Lower leg skin (tissue), 3 donors: ENCODE measurements at regions not wholly inside any gene's neighbourhood (a gene's known extent, or its start where the extent isn't known, plus 50 kb on each side); places are given as distances from the start of the nearest gene placed in this dataset.
"Not testable (repeated sequence)": the region's sequence is repeated elsewhere in the genome, so short reads cannot be mapped to it uniquely, and the experiment has no call there.

ENCODE experiments used
- POLR2A ChIP-seq, 2 donors: fragments of 450-650 bp; IDR thresholded peaks; one replicate each; pipeline ENCODE4 v1.6.1; 2016 to 2017; ENCODE audit warnings: antibody characterized with exemption in 2 of 2, mild to moderate bottlenecking in 1 of 2, moderate library complexity in 1 of 2
- TF ChIP-seq, protein P1 (sequence below), 3 donors: fragments of 450-650 bp; IDR thresholded peaks; one replicate each; pipeline ENCODE4 v1.5.1; 2016; ENCODE audit warnings: antibody characterized with exemption in 3 of 3, mild to moderate bottlenecking in 3 of 3, moderate library complexity in 2 of 3

DNA sequence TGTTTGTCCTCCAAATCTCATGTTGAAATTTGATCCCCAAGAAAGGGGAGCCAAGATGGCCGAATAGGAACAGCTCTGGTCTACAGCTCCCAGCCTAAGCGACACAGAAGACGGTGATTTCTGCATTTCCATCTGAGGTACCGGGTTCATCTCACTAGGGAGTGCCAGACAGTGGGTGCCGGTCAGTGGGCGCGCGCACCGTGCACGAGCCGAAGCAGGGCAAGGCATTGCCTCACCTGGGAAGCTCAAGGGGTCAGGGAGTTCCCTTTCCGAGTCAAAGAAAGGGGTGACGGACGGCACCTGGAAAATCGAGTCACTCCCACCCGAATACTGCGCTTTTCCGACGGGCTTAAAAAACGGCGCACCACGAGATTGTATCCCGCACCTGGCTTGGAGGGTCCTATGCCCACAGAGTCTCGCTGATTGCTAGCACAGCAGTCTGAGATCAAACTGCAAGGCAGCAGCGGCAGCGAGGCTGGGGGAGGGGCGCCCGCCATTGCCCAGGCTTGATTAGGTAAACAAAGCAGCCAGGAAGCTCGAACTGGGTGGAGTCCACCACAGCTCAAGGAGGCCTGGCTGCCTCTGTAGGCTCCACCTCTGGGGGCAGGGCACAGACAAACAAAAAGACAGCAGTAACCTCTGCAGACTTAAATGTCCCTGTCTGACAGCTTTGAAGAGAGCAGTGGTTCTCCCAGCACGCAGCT lies 493.6 kb downstream of the KLF12 start:
- TF ChIP-seq POLR2A (IDR thresholded peaks at IDR 0.05), result not testable (repeated sequence)
- TF ChIP-seq, protein P1, sequence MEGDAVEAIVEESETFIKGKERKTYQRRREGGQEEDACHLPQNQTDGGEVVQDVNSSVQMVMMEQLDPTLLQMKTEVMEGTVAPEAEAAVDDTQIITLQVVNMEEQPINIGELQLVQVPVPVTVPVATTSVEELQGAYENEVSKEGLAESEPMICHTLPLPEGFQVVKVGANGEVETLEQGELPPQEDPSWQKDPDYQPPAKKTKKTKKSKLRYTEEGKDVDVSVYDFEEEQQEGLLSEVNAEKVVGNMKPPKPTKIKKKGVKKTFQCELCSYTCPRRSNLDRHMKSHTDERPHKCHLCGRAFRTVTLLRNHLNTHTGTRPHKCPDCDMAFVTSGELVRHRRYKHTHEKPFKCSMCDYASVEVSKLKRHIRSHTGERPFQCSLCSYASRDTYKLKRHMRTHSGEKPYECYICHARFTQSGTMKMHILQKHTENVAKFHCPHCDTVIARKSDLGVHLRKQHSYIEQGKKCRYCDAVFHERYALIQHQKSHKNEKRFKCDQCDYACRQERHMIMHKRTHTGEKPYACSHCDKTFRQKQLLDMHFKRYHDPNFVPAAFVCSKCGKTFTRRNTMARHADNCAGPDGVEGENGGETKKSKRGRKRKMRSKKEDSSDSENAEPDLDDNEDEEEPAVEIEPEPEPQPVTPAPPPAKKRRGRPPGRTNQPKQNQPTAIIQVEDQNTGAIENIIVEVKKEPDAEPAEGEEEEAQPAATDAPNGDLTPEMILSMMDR (IDR thresholded peaks at IDR 0.05), result not testable (repeated sequence)
